A673 (cell line): ENCODE measurements at regions not wholly inside any gene's neighbourhood (a gene's known extent, or its start where the extent isn't known, plus 50 kb on each side); places are given as distances from the start of the nearest gene placed in this dataset.

Source experiments
- CTCF ChIP-seq: fragments of 300-800, 200-600 bp; sonication (generic); conservative IDR thresholded peaks from 2 replicates; pipeline ENCODE4 v1.5.1; 2017; ENCODE audit warnings: low read depth, mild to moderate bottlenecking, antibody characterized with exemption, low read length, moderate library complexity, mixed read lengths
- EZH2 ChIP-seq: fragments of 200-600 bp; sonication (generic); IDR thresholded peaks from 2 replicates; pipeline ENCODE4 v1.6.1; 2017; ENCODE audit warnings: borderline replicate concordance, low read depth, mild to moderate bottlenecking, mixed read lengths, antibody characterized with exemption, low read length; ENCODE audit not compliant: poor library complexity, severe bottlenecking

GRCh38 chr13:104678161-104678560, 1611.9 kb upstream of the SLC10A2 start:
- no peak for TF ChIP-seq CTCF
- no peak for TF ChIP-seq EZH2
